CD14-positive monocyte (primary cell): ENCODE measurements at regions not wholly inside any gene's neighbourhood (a gene's known extent, or its start where the extent isn't known, plus 50 kb on each side); places are given as distances from the start of the nearest gene placed in this dataset.

Experiments used
- DNase-seq, 3 donors: peaks; one replicate each; pipeline ENCODE4 v3.0.0-alpha.2; 2011 to 2022
- H2AFZ ChIP-seq: 2 replicates; pipeline ENCODE4 v1.6.0; 2012; ENCODE audit warnings: mild to moderate bottlenecking, low read depth, low read length, inconsistent platforms; ENCODE audit not compliant: insufficient read depth, poor library complexity, severe bottlenecking
- H3K27ac ChIP-seq, 2 donors: 1 replicate in 1 of 2; 2 replicates in 1 of 2; pipeline ENCODE4 v1.5.1; 2012 to 2013; ENCODE audit warnings: low read length in 2 of 2, control low read depth in 1 of 2, inconsistent platforms in 1 of 2, low read depth in 1 of 2, mild to moderate bottlenecking in 1 of 2
- H3K27me3 ChIP-seq, 2 donors: one replicate each; pipeline versions ENCODE4 v1.6.0 to v1.6.1; 2011 to 2013; ENCODE audit warnings: low read length in 2 of 2; ENCODE audit not compliant: control insufficient read depth in 2 of 2, insufficient read depth in 2 of 2
- H3K36me3 ChIP-seq, 2 donors: replicated peaks in 1 of 2; 1 replicate in 1 of 2; 2 replicates in 1 of 2; pipeline versions ENCODE4 v1.5.1 to v1.6.1; 2012 to 2013; ENCODE audit warnings: low read length in 2 of 2, control low read depth in 1 of 2, inconsistent platforms in 1 of 2, mild to moderate bottlenecking in 1 of 2; ENCODE audit not compliant: insufficient read depth in 2 of 2, control insufficient read depth in 1 of 2
- H3K4me1 ChIP-seq, 2 donors: 1 replicate in 1 of 2; 2 replicates in 1 of 2; pipeline versions ENCODE4 v1.5.1 to v1.6.1; 2012 to 2013; ENCODE audit warnings: low read length in 2 of 2, control low read depth in 1 of 2, inconsistent platforms in 1 of 2, mild to moderate bottlenecking in 1 of 2, moderate library complexity in 1 of 2; ENCODE audit not compliant: insufficient read depth in 2 of 2, control insufficient read depth in 1 of 2
- H3K4me2 ChIP-seq: replicated peaks from 2 replicates; pipeline ENCODE3; 2012; ENCODE audit warnings: low read length, moderate library complexity, mild to moderate bottlenecking; ENCODE audit not compliant: poor library complexity, severe bottlenecking; ENCODE audit errors: extremely low read depth
- H3K4me3 ChIP-seq, 3 experiments: fragments of 200-600 bp in 1 of 3; sonication (generic) in 1 of 3; replicated peaks in 1 of 3; 1 replicate in 2 of 3; 2 replicates in 1 of 3; pipeline ENCODE4 v1.5.1; 2011 to 2013; ENCODE audit warnings: low read length in 3 of 3, mild to moderate bottlenecking in 3 of 3, control low read depth in 2 of 3, low read depth in 2 of 3, inconsistent platforms in 1 of 3, moderate library complexity in 1 of 3
- H3K79me2 ChIP-seq: 2 replicates; pipeline ENCODE4 v1.6.0; 2012; ENCODE audit warnings: mild to moderate bottlenecking, control low read depth, inconsistent platforms, low read length, moderate library complexity; ENCODE audit not compliant: insufficient read depth
- H3K9ac ChIP-seq: 2 replicates; pipeline ENCODE4 v1.6.0; 2017; ENCODE audit warnings: low read length, mild to moderate bottlenecking; ENCODE audit not compliant: insufficient read depth, poor library complexity, severe bottlenecking
- H3K9me3 ChIP-seq, 2 donors: replicated peaks in 1 of 2; 1 replicate in 1 of 2; 2 replicates in 1 of 2; pipeline versions ENCODE4 v1.5.1 to v1.6.1; 2012 to 2013; ENCODE audit warnings: low read length in 2 of 2, control low read depth in 1 of 2; ENCODE audit not compliant: control insufficient read depth in 1 of 2, insufficient read depth in 1 of 2
- H4K20me1 ChIP-seq: 2 replicates; pipeline ENCODE4 v1.6.0; 2012; ENCODE audit warnings: mild to moderate bottlenecking, low read length, control low read depth, moderate library complexity; ENCODE audit not compliant: insufficient read depth
- H3K27ac Mint-ChIP-seq, 7 donors: one replicate each; pipeline ENCODE4 v1.8.0; 2020; ENCODE audit warnings: mild to moderate bottlenecking in 7 of 7, mixed read lengths in 7 of 7, moderate library complexity in 6 of 7, inconsistent platforms in 2 of 7
- H3K27me3 Mint-ChIP-seq, 3 donors: one replicate each; pipeline ENCODE4 v1.8.0; 2021 to 2022; ENCODE audit warnings: low read depth in 3 of 3, mild to moderate bottlenecking in 3 of 3, mixed read lengths in 3 of 3, moderate library complexity in 3 of 3, inconsistent platforms in 1 of 3
- H3K36me3 Mint-ChIP-seq, 2 donors: one replicate each; pipeline ENCODE4 v1.8.0; 2020; ENCODE audit warnings: mixed read lengths in 2 of 2, inconsistent platforms in 1 of 2, mild to moderate bottlenecking in 1 of 2
- H3K4me1 Mint-ChIP-seq: one replicate; pipeline ENCODE4 v1.8.0; 2020; ENCODE audit warnings: mild to moderate bottlenecking, mixed read lengths
- H3K4me3 Mint-ChIP-seq, 2 donors: one replicate each; pipeline ENCODE4 v1.8.0; 2020; ENCODE audit warnings: mild to moderate bottlenecking in 2 of 2, mixed read lengths in 2 of 2, moderate library complexity in 1 of 2
- H3K9me3 Mint-ChIP-seq, 7 donors: one replicate each; pipeline ENCODE4 v1.8.0; 2020 to 2022; ENCODE audit warnings: mixed read lengths in 7 of 7, mild to moderate bottlenecking in 6 of 7, moderate library complexity in 6 of 7, inconsistent platforms in 2 of 7
- WGBS: methylation state at CpG from one replicate; pipeline ENCODE4 v1.1.5; 2013; ENCODE audit warnings: missing lambda C conversion rate; ENCODE audit not compliant: insufficient coverage; 5-methylcytosine and 5-hydroxymethylcytosine counted together
- intact Hi-C, 2 donors: fragments of 100-400 bp; cut with micrococcal nuclease; formaldehyde crosslinking; loops; one replicate each; pipeline versions ENCODE4 v1.15.0 to v1.15.1; 2023
- TF ChIP-seq, protein P1 (sequence below): fragments of 200-600 bp; IDR thresholded peaks from one replicate; pipeline ENCODE4 v1.8.0; 2022; ENCODE audit warnings: antibody characterized with exemption, mild to moderate bottlenecking

DNA sequence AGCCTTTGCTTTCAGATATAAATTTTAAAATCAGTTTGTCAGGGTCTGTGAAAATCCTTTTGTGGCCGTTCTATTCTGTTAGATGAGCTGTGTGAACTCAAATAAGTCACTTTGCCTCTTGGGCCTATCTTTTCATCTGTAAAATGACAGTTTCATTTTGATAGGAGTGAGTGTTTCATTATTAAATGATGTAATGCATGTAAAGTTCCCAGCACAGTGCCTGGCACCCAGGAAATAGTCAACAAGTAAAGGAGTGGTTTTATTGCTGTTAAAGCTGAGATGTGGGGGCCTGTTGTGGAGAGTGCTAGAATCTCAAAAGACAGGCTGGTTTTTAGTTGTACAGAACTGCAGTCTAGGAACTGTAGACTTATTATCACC lies 394.5 kb upstream of the CFAP20DC start:
- Mint-ChIP-seq H3K9me3 (peaks cover 0 to 2% (median 0%) of the 10 kb centered on the region in 7 donors), H3K27ac (peak overlapping the region in 1 of 7 donors; percentile 11), H3K4me1 (peaks cover 3% of the 10 kb centered on the region), H3K27me3 (peaks cover 3 to 4% (median 3%) of the 10 kb centered on the region in 3 donors), H3K4me3 (no peak overlapping the region), H3K36me3 (no peaks in the 10 kb centered on the region)
- Histone ChIP-seq H2AFZ (no peak overlapping the region), H3K4me1 (no peaks in the 10 kb centered on the region), H3K36me3 (no peaks in the 10 kb centered on the region), H3K27ac (no peak overlapping the region), H4K20me1 (no peaks in the 10 kb centered on the region), H3K9me3 (no peaks in the 10 kb centered on the region), H3K27me3 (no peaks in the 10 kb centered on the region), H3K9ac (no peak overlapping the region), H3K4me2 (no peak overlapping the region), H3K79me2 (no peaks in the 10 kb centered on the region), H3K4me3 (no peak overlapping the region)
- DNase-seq = no peak
- TF ChIP-seq, protein P1, sequence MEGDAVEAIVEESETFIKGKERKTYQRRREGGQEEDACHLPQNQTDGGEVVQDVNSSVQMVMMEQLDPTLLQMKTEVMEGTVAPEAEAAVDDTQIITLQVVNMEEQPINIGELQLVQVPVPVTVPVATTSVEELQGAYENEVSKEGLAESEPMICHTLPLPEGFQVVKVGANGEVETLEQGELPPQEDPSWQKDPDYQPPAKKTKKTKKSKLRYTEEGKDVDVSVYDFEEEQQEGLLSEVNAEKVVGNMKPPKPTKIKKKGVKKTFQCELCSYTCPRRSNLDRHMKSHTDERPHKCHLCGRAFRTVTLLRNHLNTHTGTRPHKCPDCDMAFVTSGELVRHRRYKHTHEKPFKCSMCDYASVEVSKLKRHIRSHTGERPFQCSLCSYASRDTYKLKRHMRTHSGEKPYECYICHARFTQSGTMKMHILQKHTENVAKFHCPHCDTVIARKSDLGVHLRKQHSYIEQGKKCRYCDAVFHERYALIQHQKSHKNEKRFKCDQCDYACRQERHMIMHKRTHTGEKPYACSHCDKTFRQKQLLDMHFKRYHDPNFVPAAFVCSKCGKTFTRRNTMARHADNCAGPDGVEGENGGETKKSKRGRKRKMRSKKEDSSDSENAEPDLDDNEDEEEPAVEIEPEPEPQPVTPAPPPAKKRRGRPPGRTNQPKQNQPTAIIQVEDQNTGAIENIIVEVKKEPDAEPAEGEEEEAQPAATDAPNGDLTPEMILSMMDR = no peak
- intact Hi-C loops = no loop called here
- 83% methylated on average over 1 of the region's 1 CpG for whole genome bisulfite sequencing

DNA sequence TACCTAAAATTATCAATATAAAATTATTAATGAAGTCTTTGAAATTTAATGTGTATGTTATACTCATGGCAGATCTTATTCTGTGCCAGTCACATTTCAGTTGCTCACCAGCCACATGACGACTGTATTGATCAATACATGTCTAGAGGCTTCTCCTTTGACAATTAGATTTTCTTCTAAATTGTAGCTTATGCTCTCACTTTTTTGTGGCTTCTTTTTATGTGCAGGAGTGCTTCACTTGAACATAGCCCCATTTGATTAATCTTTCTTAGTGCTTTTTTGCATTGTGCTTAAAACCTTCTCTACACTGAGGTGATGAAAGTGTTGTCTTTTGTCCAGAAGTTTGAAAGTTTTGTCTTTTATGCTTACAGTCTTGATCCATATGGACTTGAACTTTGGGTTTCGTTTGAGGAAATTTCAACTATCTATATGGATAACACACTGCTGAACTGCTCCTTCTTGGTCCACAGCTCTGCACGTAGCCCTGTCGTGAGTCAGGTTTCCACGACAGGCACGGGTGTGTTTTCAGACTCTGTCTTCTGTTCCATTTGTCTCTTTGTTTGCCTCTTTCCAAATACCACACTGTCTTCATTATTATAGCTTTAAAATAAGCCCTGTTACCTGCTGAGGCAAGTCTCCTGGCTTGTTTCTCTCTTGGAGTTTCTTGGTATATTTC lies 393.9 kb upstream of the CFAP20DC start:
- Histone ChIP-seq H3K4me1 (peaks cover 1 to 3% of the 10 kb centered on the region in 2 donors), H3K79me2 (no peaks in the 10 kb centered on the region), H3K36me3 (no peaks in the 10 kb centered on the region), H2AFZ (no peak overlapping the region), H3K27me3 (no peaks in the 10 kb centered on the region), H3K4me3 (no peak overlapping the region), H3K9me3 (no peaks in the 10 kb centered on the region), H4K20me1 (no peaks in the 10 kb centered on the region), H3K27ac (no peak overlapping the region), H3K4me2 (no peak overlapping the region), H3K9ac (no peak overlapping the region)
- TF ChIP-seq, protein P1 = no peak
- Mint-ChIP-seq H3K36me3 (no peaks in the 10 kb centered on the region), H3K9me3 (peaks cover 0 to 2% (median 1%) of the 10 kb centered on the region in 7 donors), H3K27ac (peak overlapping the region in 2 of 7 donors; percentile 11 to 46), H3K4me1 (peaks cover 4% of the 10 kb centered on the region), H3K4me3 (no peak overlapping the region), H3K27me3 (peaks cover 3 to 4% (median 3%) of the 10 kb centered on the region in 3 donors)
- no peak for DNase-seq
- WGBS = 100% methylated on average over 2 of the region's 6 CpGs
- intact Hi-C loops = no loop called here
